Vagina (tissue), 2 donors: ENCODE measurements at regions not wholly inside any gene's neighbourhood (a gene's known extent, or its start where the extent isn't known, plus 50 kb on each side); places are given as distances from the start of the nearest gene placed in this dataset.

ENCODE experiments used
- DNase-seq, 2 donors: peaks; one replicate each; pipeline ENCODE4 v3.0.0-alpha.2; 2017; ENCODE audit errors: extremely low spot score in 2 of 2
- H3K27ac ChIP-seq: fragments of 200-600 bp; sonication (generic); one replicate; pipeline ENCODE4 v1.5.1; 2019
- H3K27me3 ChIP-seq: fragments of 200-600 bp; sonication (generic); one replicate; pipeline ENCODE4 v1.5.1; 2019
- H3K36me3 ChIP-seq, 2 donors: fragments of 200-600 bp; sonication (generic); one replicate each; pipeline ENCODE4 v1.5.1; 2017 to 2019
- H3K4me1 ChIP-seq: fragments of 200-600 bp; sonication (generic); one replicate; pipeline ENCODE4 v1.5.1; 2019
- H3K4me3 ChIP-seq, 2 donors: fragments of 200-600 bp; sonication (generic); 1 replicate in 1 of 2; 2 replicates in 1 of 2; pipeline ENCODE4 v1.5.1; 2016 to 2019
- H3K9me3 ChIP-seq: fragments of 200-600 bp; sonication (generic); one replicate; pipeline ENCODE4 v1.5.1; 2019
- CTCF ChIP-seq, 3 experiments: fragments of 450-650 bp in 2 of 3; fragments of 200-600 bp in 1 of 3; sonication (generic) in 1 of 3; IDR thresholded peaks; one replicate each; pipeline ENCODE4 v1.5.1; 2017 to 2019; ENCODE audit warnings: antibody characterized with exemption in 3 of 3, mild to moderate bottlenecking in 2 of 3, moderate library complexity in 2 of 3
- POLR2A ChIP-seq, 2 donors: fragments of 450-650 bp; IDR thresholded peaks; one replicate each; pipeline ENCODE4 v1.6.1; 2017; ENCODE audit warnings: antibody characterized with exemption in 2 of 2, mild to moderate bottlenecking in 2 of 2, moderate library complexity in 2 of 2
- POLR2AphosphoS5 ChIP-seq, 2 donors: sonication (generic); formaldehyde crosslinking; IDR thresholded peaks; one replicate each; pipeline ENCODE4 v1.9.0; 2017; ENCODE audit warnings: antibody characterized with exemption in 2 of 2, mild to moderate bottlenecking in 2 of 2, low read depth in 1 of 2; ENCODE audit not compliant: insufficient read depth in 1 of 2
- intact Hi-C: fragments of 100-400 bp; cut with DNase I; formaldehyde crosslinking; loops from one replicate; pipeline ENCODE4 v1.15.1; 2023

GRCh38 chr16:9526791-9527190, 435.3 kb downstream of the HAPSTR1 start:
- Histone ChIP-seq H3K27ac (no peak overlapping the region), H3K36me3 (no peaks in the 10 kb centered on the region), H3K4me3 (no peak overlapping the region), H3K9me3 (no peaks in the 10 kb centered on the region), H3K27me3 (no peaks in the 10 kb centered on the region), H3K4me1 (no peaks in the 10 kb centered on the region)
- TF ChIP-seq POLR2AphosphoS5 (IDR thresholded peaks at IDR 0.05; ENCODE audit: insufficient read depth in 1 of 2, low read depth in 1 of 2) (no peak), POLR2A (IDR thresholded peaks at IDR 0.05) (no peak), CTCF (IDR thresholded peaks at IDR 0.05) (no peak)
- intact Hi-C loops = no loop called here
- DNase-seq = no peak

DNA sequence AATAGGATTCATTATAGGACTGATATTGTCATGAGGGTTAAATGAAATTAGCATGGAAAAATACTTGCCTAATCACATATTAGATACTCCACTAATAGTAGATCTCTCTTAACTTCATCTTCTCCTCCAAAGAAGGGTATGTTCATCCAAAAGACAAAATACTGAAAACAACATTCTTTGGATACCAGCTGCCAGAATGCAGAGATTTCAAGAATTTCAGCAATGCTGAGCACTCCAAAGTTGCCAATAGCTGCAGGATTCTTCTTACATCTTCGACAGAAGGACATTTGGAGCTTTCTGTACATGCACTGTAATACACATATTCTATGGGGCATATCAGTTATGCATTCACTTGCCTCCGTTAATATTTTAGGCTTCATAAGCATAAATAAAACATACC, 436.5 kb downstream of the HAPSTR1 start:
- intact Hi-C loops = no loop called here
- H3K9me3 ChIP-seq = no peaks in the 10 kb centered on the region
- no peaks in the 10 kb centered on the region for H3K36me3 ChIP-seq
- no peaks in the 10 kb centered on the region for H3K27me3 ChIP-seq
- no peak for TF ChIP-seq POLR2AphosphoS5 (IDR thresholded peaks at IDR 0.05; ENCODE audit: insufficient read depth in 1 of 2, low read depth in 1 of 2)
- no peak for TF ChIP-seq CTCF (IDR thresholded peaks at IDR 0.05)
- no peak for TF ChIP-seq POLR2A (IDR thresholded peaks at IDR 0.05)
- H3K4me3 ChIP-seq = no peak overlapping the region
- no peaks in the 10 kb centered on the region for H3K4me1 ChIP-seq
- H3K27ac ChIP-seq = no peak overlapping the region
- no peak for DNase-seq

- Histone ChIP-seq H3K4me3 (no peak overlapping the region), H3K36me3 (no peaks in the 10 kb centered on the region), H3K4me1 (no peaks in the 10 kb centered on the region), H3K27ac (no peak overlapping the region), H3K27me3 (no peaks in the 10 kb centered on the region), H3K9me3 (no peaks in the 10 kb centered on the region)
- DNase-seq = no peak
- TF ChIP-seq POLR2A (IDR thresholded peaks at IDR 0.05) (no peak), POLR2AphosphoS5 (IDR thresholded peaks at IDR 0.05; ENCODE audit: insufficient read depth in 1 of 2, low read depth in 1 of 2) (no peak), CTCF (IDR thresholded peaks at IDR 0.05) (no peak)
- intact Hi-C loops = no loop called here
Measured at GRCh38 chr16:9528511-9529079, 437.2 kb downstream of the HAPSTR1 start.

DNA sequence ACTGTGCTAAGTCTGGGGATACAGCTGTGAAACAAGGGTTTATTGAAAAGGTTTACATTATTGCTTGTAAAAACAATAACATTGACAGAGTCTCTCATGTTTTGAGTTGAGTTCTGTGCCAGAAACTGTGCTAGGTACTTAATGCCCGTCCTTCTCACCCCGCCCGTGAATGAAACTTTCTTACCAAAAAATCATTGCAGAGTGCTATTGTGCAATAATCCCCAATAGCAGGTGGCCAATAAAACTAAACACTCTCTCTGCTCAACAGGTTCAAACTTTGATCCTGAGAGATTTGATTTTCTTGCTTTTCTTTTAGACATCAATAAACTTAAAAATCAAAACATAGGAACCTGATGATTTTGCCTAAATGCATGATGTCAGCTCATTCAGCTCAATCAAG, 441.6 kb downstream of the HAPSTR1 start:
- no peak overlapping the region for H3K4me3 ChIP-seq
- H3K27ac ChIP-seq = no peak overlapping the region
- no peak for TF ChIP-seq CTCF (IDR thresholded peaks at IDR 0.05)
- no peak for TF ChIP-seq POLR2AphosphoS5 (IDR thresholded peaks at IDR 0.05; ENCODE audit: insufficient read depth in 1 of 2, low read depth in 1 of 2)
- no peak for TF ChIP-seq POLR2A (IDR thresholded peaks at IDR 0.05)
- H3K27me3 ChIP-seq = no peaks in the 10 kb centered on the region
- DNase-seq = no peak
- no peaks in the 10 kb centered on the region for H3K36me3 ChIP-seq
- intact Hi-C loops = no loop called here
- no peaks in the 10 kb centered on the region for H3K4me1 ChIP-seq
- H3K9me3 ChIP-seq = no peaks in the 10 kb centered on the region

DNA sequence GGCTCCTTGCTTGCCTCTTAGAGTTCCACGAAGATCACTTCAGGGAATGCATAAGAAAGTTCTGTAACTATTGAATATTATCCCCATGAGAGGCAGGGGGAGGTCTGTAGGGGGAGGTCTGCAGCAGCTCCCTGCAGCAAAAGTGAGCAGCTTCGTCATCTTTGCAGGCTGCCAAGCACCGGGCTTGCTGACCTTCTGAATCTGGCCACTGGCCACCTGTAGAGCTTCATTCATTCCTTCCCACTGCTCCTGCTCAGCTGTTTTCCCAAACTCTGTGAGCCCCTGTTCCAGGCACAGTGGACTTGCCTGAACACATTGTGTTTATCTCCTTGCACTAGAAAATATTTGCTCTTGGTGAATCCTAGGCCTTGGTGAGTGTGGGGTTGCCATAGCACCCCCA, 443.3 kb downstream of the HAPSTR1 start:
- TF ChIP-seq CTCF (IDR thresholded peaks at IDR 0.05) = no peak
- TF ChIP-seq POLR2A (IDR thresholded peaks at IDR 0.05) = no peak
- TF ChIP-seq POLR2AphosphoS5 (IDR thresholded peaks at IDR 0.05; ENCODE audit: insufficient read depth in 1 of 2, low read depth in 1 of 2) = no peak
- H3K9me3 ChIP-seq = no peaks in the 10 kb centered on the region
- no peak for DNase-seq
- no peaks in the 10 kb centered on the region for H3K27me3 ChIP-seq
- H3K4me3 ChIP-seq = no peak overlapping the region
- no peak overlapping the region for H3K27ac ChIP-seq
- intact Hi-C loops = no loop called here
- H3K36me3 ChIP-seq = no peaks in the 10 kb centered on the region
- no peaks in the 10 kb centered on the region for H3K4me1 ChIP-seq
